ENCODE measurements at regions not wholly inside any gene's neighbourhood (a gene's known extent, or its start where the extent isn't known, plus 50 kb on each side); places are given as distances from the start of the nearest gene placed in this dataset.

- in situ Hi-C loops (cut with MboI; ENCODE audit: low sequenced_read_pairs, unreplicated experiment): no loop called here
- no peak for TF ChIP-seq CTCF (IDR thresholded peaks at IDR 0.05; ENCODE audit: borderline replicate concordance, control extremely low read depth, extremely low read depth, insufficient read depth, missing control alignments)
- no peak for DNase-seq (ENCODE audit: low spot score)
These were observed 53.3 kb upstream of the NUDT7 start for GRCh38 chr16:77669057-77669456.

All from GM13976 (cell line).